NCI-H2227 treated with DMSO at 0.1 percent for 48 hours (cell line): ENCODE measurements at regions not wholly inside any gene's neighbourhood (a gene's known extent, or its start where the extent isn't known, plus 50 kb on each side); places are given as distances from the start of the nearest gene placed in this dataset.
"Not testable (repeated sequence)": the region's sequence is repeated elsewhere in the genome, so short reads cannot be mapped to it uniquely, and the experiment has no call there.

Experiments used
- DNase-seq: peaks from one replicate; lab custom pipeline; 2025; lab: John Stamatoyannopoulos, UW

- DNase-seq: not testable (repeated sequence)
These were observed 62.2 kb upstream of the FBXL17 start for GRCh38 chr5:108444130-108444529.

DNA sequence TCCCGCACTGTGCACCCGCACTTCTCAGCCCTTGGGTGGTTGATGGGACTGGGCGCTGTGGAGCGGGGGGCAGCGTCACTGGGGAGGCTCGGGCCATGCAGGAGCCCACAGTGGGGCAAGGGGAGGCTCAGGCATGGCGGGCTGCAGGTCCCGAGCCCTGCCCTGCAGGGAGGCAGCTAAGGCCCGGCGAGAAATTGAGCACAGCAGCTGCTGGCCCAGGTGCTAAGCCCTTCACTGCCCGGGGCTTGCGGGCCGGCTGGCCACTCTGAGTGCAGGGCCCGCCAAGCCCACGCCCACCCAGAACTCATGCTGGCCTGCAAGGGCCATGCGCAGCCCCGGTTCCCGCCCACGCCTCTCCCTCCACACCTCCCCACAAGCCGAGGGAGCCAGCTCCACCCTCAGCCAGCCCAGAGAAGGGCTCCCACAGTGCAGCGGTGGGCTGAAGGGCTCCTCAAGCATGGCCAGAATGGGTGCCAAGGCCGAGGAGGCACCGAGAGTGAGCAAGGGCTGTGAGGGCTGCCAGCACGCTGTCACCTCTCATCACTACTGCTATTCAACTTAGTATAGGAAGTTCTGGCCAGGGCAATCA, 60.3 kb upstream of the FBXL17 start:
- not testable (repeated sequence) for DNase-seq

DNA sequence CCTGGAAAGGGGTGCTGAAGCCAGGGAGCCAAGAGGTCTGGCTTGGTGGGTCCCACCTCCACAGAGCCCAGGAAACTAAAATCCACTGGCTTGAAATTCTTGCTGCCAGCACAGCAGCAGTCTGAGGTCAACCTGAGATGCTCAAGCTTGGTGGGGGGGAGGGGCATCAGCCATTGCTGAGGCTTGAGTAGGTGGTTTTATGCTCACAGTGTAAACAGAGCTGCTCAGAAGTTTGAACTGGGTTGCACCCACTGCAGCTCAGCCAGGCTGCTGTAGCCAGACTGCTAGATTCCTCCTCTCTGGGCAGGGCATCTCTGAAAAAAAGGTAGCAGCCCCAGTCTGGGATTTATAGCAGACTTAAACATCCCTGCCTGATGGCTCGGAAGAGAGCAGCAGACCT, 55.5 kb upstream of the FBXL17 start:
- DNase-seq: no peak

GRCh38 chr5:108436696-108437095, 54.8 kb upstream of the FBXL17 start:
- no peak for DNase-seq

DNA sequence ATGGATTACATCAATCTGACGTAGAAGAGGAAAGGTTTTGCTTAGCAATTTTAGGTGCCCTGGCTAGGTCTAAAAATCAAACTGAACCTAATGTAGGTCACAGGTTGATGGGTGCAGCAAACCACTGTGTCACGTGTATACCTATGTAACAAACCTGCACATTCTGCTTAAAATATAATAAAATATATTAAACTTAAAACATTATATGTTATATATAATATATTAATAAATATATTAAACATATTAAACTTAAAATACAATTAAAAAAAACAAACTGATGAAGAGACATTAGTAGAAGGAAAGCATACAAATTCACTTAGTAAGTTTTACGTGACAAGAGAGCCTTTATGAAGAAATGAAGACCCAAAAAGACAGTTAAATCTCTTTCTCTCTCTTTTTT, 51.7 kb upstream of the FBXL17 start:
- no peak for DNase-seq

DNA sequence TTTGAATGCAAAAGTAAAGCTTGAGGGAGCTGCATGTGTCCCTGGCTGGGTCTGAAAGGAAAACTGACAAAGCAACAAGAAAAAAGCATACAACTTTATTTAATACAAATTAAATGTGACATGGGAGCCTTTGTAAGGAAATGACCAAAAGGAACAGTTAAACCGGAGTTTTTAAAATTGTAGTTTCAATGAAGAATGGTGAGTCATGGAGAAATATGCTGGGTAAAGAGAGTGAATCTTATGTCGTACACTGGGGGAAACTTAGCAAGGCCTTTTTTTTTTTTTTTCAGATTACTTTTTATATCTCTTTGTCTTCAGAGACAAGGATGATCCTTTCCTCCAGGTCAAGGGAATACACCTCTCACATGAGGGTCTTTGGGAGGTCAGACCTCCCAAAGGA, 50.1 kb upstream of the FBXL17 start:
- DNase-seq: no peak
